ENCODE measurements at regions not wholly inside any gene's neighbourhood (a gene's known extent, or its start where the extent isn't known, plus 50 kb on each side); places are given as distances from the start of the nearest gene placed in this dataset.

GRCh38 chr2:150605664-150606063 lies 118.2 kb upstream of the RND3 start:
- H3F3A ChIP-seq (ENCODE audit: insufficient read depth) = peaks cover 49% of the 10 kb centered on the region
- in situ Hi-C loops (cut with MboI) = loop anchor here (25.0 kb wide), 1 partner anchor 432 kb away; no protein-coding TSS in a partner anchor

GRCh38 chr2:150601280-150602038 lies 114.0 kb upstream of the RND3 start:
- TF ChIP-seq EZH2 (IDR thresholded peaks at IDR 0.05; ENCODE audit: insufficient read depth, poor library complexity, severe bottlenecking) = no peak
- TF ChIP-seq EZH2phosphoT487 (IDR thresholded peaks at IDR 0.05; ENCODE audit: insufficient read depth, low read depth) = no peak
- peaks cover 24% of the 10 kb centered on the region for H3F3A ChIP-seq (ENCODE audit: insufficient read depth)
- in situ Hi-C loops (cut with MboI) = loop anchor here (25.0 kb wide), 1 partner anchor 436 kb away; no protein-coding TSS in a partner anchor
- no peaks in the 10 kb centered on the region for H3K79me2 ChIP-seq (ENCODE audit: insufficient read depth)
- no peaks in the 10 kb centered on the region for H3K9me3 ChIP-seq (ENCODE audit: low read depth)
- H3K4me2 ChIP-seq (ENCODE audit: unreplicated experiment) = peak overlapping the region; percentile 53
- peak overlapping the region; percentile 39 for H3K27ac ChIP-seq
- H4K20me1 ChIP-seq (ENCODE audit: insufficient read depth) = no peaks in the 10 kb centered on the region
- H3K27me3 ChIP-seq (replicated peaks; ENCODE audit: insufficient read depth) = no peaks in the 10 kb centered on the region
- H3K9ac ChIP-seq = peak overlapping the region; percentile 13; the same call in 1 of the 2 replicates
- H3K9me2 ChIP-seq (ENCODE audit: insufficient read depth) = no peaks in the 10 kb centered on the region
- H2AFZ ChIP-seq = peak overlapping the region; percentile 52
- peak; percentile 37 for DNase-seq
- H3K4me1 ChIP-seq (ENCODE audit: insufficient read depth) = peaks cover 38% of the 10 kb centered on the region
- no peaks in the 10 kb centered on the region for H3K36me3 ChIP-seq (ENCODE audit: low read depth)
- 50% methylated on average over 6 of the region's 6 CpGs for WGBS, 2 experiments (ENCODE audit: low coverage in 1 of 2, low lambda C conversion rate in 2 of 2, missing lambda C conversion rate in 2 of 2)
- peak overlapping the region; percentile 41 for H3K4me3 ChIP-seq

More at GRCh38 chr2:150605664-150606063, 118.2 kb upstream of the RND3 start:
- Histone ChIP-seq H3K9me2 (ENCODE audit: insufficient read depth) (no peaks in the 10 kb centered on the region), H3K27ac (no peak overlapping the region), H4K20me1 (ENCODE audit: insufficient read depth) (no peaks in the 10 kb centered on the region), H3K4me3 (no peak overlapping the region), H3K27me3 (replicated peaks; ENCODE audit: insufficient read depth) (no peaks in the 10 kb centered on the region), H3K9ac (no peak overlapping the region), H3K36me3 (ENCODE audit: low read depth) (no peaks in the 10 kb centered on the region), H3K4me1 (ENCODE audit: insufficient read depth) (peaks cover 59% of the 10 kb centered on the region), H3K79me2 (ENCODE audit: insufficient read depth) (no peaks in the 10 kb centered on the region), H3K9me3 (ENCODE audit: low read depth) (no peaks in the 10 kb centered on the region), H3K4me2 (ENCODE audit: unreplicated experiment) (no peak overlapping the region), H2AFZ (no peak overlapping the region)
- no peak for DNase-seq
- no peak for TF ChIP-seq EZH2phosphoT487 (IDR thresholded peaks at IDR 0.05; ENCODE audit: insufficient read depth, low read depth)
- TF ChIP-seq EZH2 (IDR thresholded peaks at IDR 0.05; ENCODE audit: insufficient read depth, poor library complexity, severe bottlenecking) = no peak
- 97 to 98% methylated on average over 3 of the region's 3 CpGs for WGBS, 2 experiments (ENCODE audit: low coverage in 1 of 2, low lambda C conversion rate in 2 of 2, missing lambda C conversion rate in 2 of 2)

GRCh38 chr2:150599889-150600288 lies 112.4 kb upstream of the RND3 start:
- H3K36me3 ChIP-seq (ENCODE audit: low read depth) = no peaks in the 10 kb centered on the region
- no peaks in the 10 kb centered on the region for H3K79me2 ChIP-seq (ENCODE audit: insufficient read depth)
- peaks cover 38% of the 10 kb centered on the region for H3F3A ChIP-seq (ENCODE audit: insufficient read depth)
- TF ChIP-seq EZH2 (IDR thresholded peaks at IDR 0.05; ENCODE audit: insufficient read depth, poor library complexity, severe bottlenecking) = no peak
- TF ChIP-seq EZH2phosphoT487 (IDR thresholded peaks at IDR 0.05; ENCODE audit: insufficient read depth, low read depth) = no peak
- no peaks in the 10 kb centered on the region for H3K27me3 ChIP-seq (replicated peaks; ENCODE audit: insufficient read depth)
- H2AFZ ChIP-seq = 0 out of 2 replicates have a peak overlapping the region, but pooled peaks have one; percentile 4
- H3K4me3 ChIP-seq = no peak overlapping the region
- H4K20me1 ChIP-seq (ENCODE audit: insufficient read depth) = no peaks in the 10 kb centered on the region
- in situ Hi-C loops (cut with MboI) = loop anchor here (25.0 kb wide), 1 partner anchor 437 kb away; no protein-coding TSS in a partner anchor
- H3K4me1 ChIP-seq (ENCODE audit: insufficient read depth) = peaks cover 49% of the 10 kb centered on the region
- H3K4me2 ChIP-seq (ENCODE audit: unreplicated experiment) = no peak overlapping the region
- no peaks in the 10 kb centered on the region for H3K9me2 ChIP-seq (ENCODE audit: insufficient read depth)
- DNase-seq = no peak
- no peaks in the 10 kb centered on the region for H3K9me3 ChIP-seq (ENCODE audit: low read depth)
- no peak overlapping the region for H3K27ac ChIP-seq
- H3K9ac ChIP-seq = no peak overlapping the region

GRCh38 chr2:150598383-150598782 lies 110.9 kb upstream of the RND3 start:
- no peak overlapping the region for H3K27ac ChIP-seq
- H3K9me2 ChIP-seq (ENCODE audit: insufficient read depth) = no peaks in the 10 kb centered on the region
- H3F3A ChIP-seq (ENCODE audit: insufficient read depth) = peaks cover 38% of the 10 kb centered on the region
- no peaks in the 10 kb centered on the region for H4K20me1 ChIP-seq (ENCODE audit: insufficient read depth)
- H3K36me3 ChIP-seq (ENCODE audit: low read depth) = no peaks in the 10 kb centered on the region
- 50 to 51% methylated on average over 2 of the region's 2 CpGs for WGBS, 2 experiments (ENCODE audit: low coverage in 1 of 2, low lambda C conversion rate in 2 of 2, missing lambda C conversion rate in 2 of 2)
- DNase-seq = no peak
- no peaks in the 10 kb centered on the region for H3K9me3 ChIP-seq (ENCODE audit: low read depth)
- H3K9ac ChIP-seq = no peak overlapping the region
- peak overlapping the region; percentile 27; the same call in 1 of the 2 replicates for H2AFZ ChIP-seq
- H3K4me1 ChIP-seq (ENCODE audit: insufficient read depth) = peaks cover 49% of the 10 kb centered on the region
- in situ Hi-C loops (cut with MboI) = no loop called here
- no peak for TF ChIP-seq EZH2phosphoT487 (IDR thresholded peaks at IDR 0.05; ENCODE audit: insufficient read depth, low read depth)
- no peak for TF ChIP-seq EZH2 (IDR thresholded peaks at IDR 0.05; ENCODE audit: insufficient read depth, poor library complexity, severe bottlenecking)
- H3K79me2 ChIP-seq (ENCODE audit: insufficient read depth) = no peaks in the 10 kb centered on the region
- H3K4me3 ChIP-seq = no peak overlapping the region
- H3K27me3 ChIP-seq (replicated peaks; ENCODE audit: insufficient read depth) = no peaks in the 10 kb centered on the region
- no peak overlapping the region for H3K4me2 ChIP-seq (ENCODE audit: unreplicated experiment)
